ENCODE measurements at regions not wholly inside any gene's neighbourhood (a gene's known extent, or its start where the extent isn't known, plus 50 kb on each side); places are given as distances from the start of the nearest gene placed in this dataset.

- Histone ChIP-seq H3K4me2 (ENCODE audit: low read length) (no peak overlapping the region), H3K9ac (ENCODE audit: low read length) (no peak overlapping the region), H3K4me1 (ENCODE audit: insufficient read depth, low read length) (no peaks in the 10 kb centered on the region), H3K36me3 (ENCODE audit: insufficient read depth, low read length) (no peaks in the 10 kb centered on the region), H3K27ac (ENCODE audit: low read depth, low read length) (no peak overlapping the region), H2AFZ (ENCODE audit: low read depth, low read length) (no peak overlapping the region), H3K9me3 (ENCODE audit: insufficient read depth, low read depth, low read length) (no peaks in the 10 kb centered on the region), H4K20me1 (ENCODE audit: insufficient read depth, low read length) (no peaks in the 10 kb centered on the region), H3K79me2 (ENCODE audit: insufficient read depth, low read length) (no peaks in the 10 kb centered on the region), H3K27me3 (ENCODE audit: insufficient read depth, low read length) (no peaks in the 10 kb centered on the region), H3K4me3 (ENCODE audit: insufficient read depth, low read depth, low read length) (no peak overlapping the region)
- Mint-ChIP-seq H3K36me3 (ENCODE audit: low read depth, unreplicated experiment) (no peaks in the 10 kb centered on the region), H3K4me1 (ENCODE audit: low read depth, unreplicated experiment) (no peaks in the 10 kb centered on the region), H3K9me3 (ENCODE audit: unreplicated experiment) (no peaks in the 10 kb centered on the region), H3K27me3 (ENCODE audit: low read depth, unreplicated experiment) (no peaks in the 10 kb centered on the region), H3K27ac (ENCODE audit: unreplicated experiment) (no peak overlapping the region), H3K4me3 (ENCODE audit: unreplicated experiment) (no peak overlapping the region)
- TF ChIP-seq CTCF (IDR thresholded peaks at IDR 0.05; ENCODE audit: insufficient read depth, low read depth, low read length): no peak
- TF ChIP-seq EZH2 (IDR thresholded peaks at IDR 0.05; ENCODE audit: insufficient read depth, low read length): no peak
- DNase-seq (ENCODE audit: low read depth): no peak
- FAIRE-seq: no peak
Observed at GRCh38 chr2:193876980-193877379, 1682.2 kb upstream of the TMEFF2 start.

- TF ChIP-seq EZH2 (IDR thresholded peaks at IDR 0.05; ENCODE audit: insufficient read depth, low read length): no peak
- TF ChIP-seq CTCF (IDR thresholded peaks at IDR 0.05; ENCODE audit: insufficient read depth, low read depth, low read length): no peak
- Histone ChIP-seq H3K27me3 (ENCODE audit: insufficient read depth, low read length) (no peaks in the 10 kb centered on the region), H3K4me2 (ENCODE audit: low read length) (no peak overlapping the region), H3K79me2 (ENCODE audit: insufficient read depth, low read length) (no peaks in the 10 kb centered on the region), H3K9me3 (ENCODE audit: insufficient read depth, low read depth, low read length) (peaks cover 3% of the 10 kb centered on the region), H2AFZ (ENCODE audit: low read depth, low read length) (no peak overlapping the region), H3K27ac (ENCODE audit: low read depth, low read length) (no peak overlapping the region), H4K20me1 (ENCODE audit: insufficient read depth, low read length) (no peaks in the 10 kb centered on the region), H3K9ac (ENCODE audit: low read length) (no peak overlapping the region), H3K4me1 (ENCODE audit: insufficient read depth, low read length) (no peaks in the 10 kb centered on the region), H3K36me3 (ENCODE audit: insufficient read depth, low read length) (no peaks in the 10 kb centered on the region), H3K4me3 (ENCODE audit: insufficient read depth, low read depth, low read length) (no peak overlapping the region)
- FAIRE-seq (no peak), DNase-seq (ENCODE audit: low read depth) (no peak)
- no peaks in the 10 kb centered on the region for H3K36me3 Mint-ChIP-seq (ENCODE audit: low read depth, unreplicated experiment)
- H3K9me3 Mint-ChIP-seq (ENCODE audit: unreplicated experiment): peaks cover 3% of the 10 kb centered on the region
- no peak overlapping the region for H3K4me3 Mint-ChIP-seq (ENCODE audit: unreplicated experiment)
- H3K27me3 Mint-ChIP-seq (ENCODE audit: low read depth, unreplicated experiment): no peaks in the 10 kb centered on the region
- H3K27ac Mint-ChIP-seq (ENCODE audit: unreplicated experiment): no peak overlapping the region
- H3K4me1 Mint-ChIP-seq (ENCODE audit: low read depth, unreplicated experiment): no peaks in the 10 kb centered on the region
Observed at GRCh38 chr2:193869564-193869963, 1674.8 kb upstream of the TMEFF2 start.

- Mint-ChIP-seq H3K9me3 (ENCODE audit: unreplicated experiment) (peaks cover 3% of the 10 kb centered on the region), H3K4me3 (ENCODE audit: unreplicated experiment) (no peak overlapping the region), H3K36me3 (ENCODE audit: low read depth, unreplicated experiment) (no peaks in the 10 kb centered on the region), H3K27me3 (ENCODE audit: low read depth, unreplicated experiment) (no peaks in the 10 kb centered on the region), H3K27ac (ENCODE audit: unreplicated experiment) (no peak overlapping the region), H3K4me1 (ENCODE audit: low read depth, unreplicated experiment) (no peaks in the 10 kb centered on the region)
- Histone ChIP-seq H3K9me3 (ENCODE audit: insufficient read depth, low read depth, low read length) (peaks cover 3% of the 10 kb centered on the region), H3K36me3 (ENCODE audit: insufficient read depth, low read length) (no peaks in the 10 kb centered on the region), H2AFZ (ENCODE audit: low read depth, low read length) (no peak overlapping the region), H3K4me1 (ENCODE audit: insufficient read depth, low read length) (no peaks in the 10 kb centered on the region), H3K79me2 (ENCODE audit: insufficient read depth, low read length) (no peaks in the 10 kb centered on the region), H4K20me1 (ENCODE audit: insufficient read depth, low read length) (no peaks in the 10 kb centered on the region), H3K9ac (ENCODE audit: low read length) (no peak overlapping the region), H3K4me2 (ENCODE audit: low read length) (no peak overlapping the region), H3K4me3 (ENCODE audit: insufficient read depth, low read depth, low read length) (no peak overlapping the region), H3K27me3 (ENCODE audit: insufficient read depth, low read length) (no peaks in the 10 kb centered on the region), H3K27ac (ENCODE audit: low read depth, low read length) (no peak overlapping the region)
- TF ChIP-seq CTCF (IDR thresholded peaks at IDR 0.05; ENCODE audit: insufficient read depth, low read depth, low read length) (no peak), EZH2 (IDR thresholded peaks at IDR 0.05; ENCODE audit: insufficient read depth, low read length) (no peak)
- FAIRE-seq (no peak), DNase-seq (ENCODE audit: low read depth) (no peak)
Observed at GRCh38 chr2:193868833-193869232, 1674.1 kb upstream of the TMEFF2 start.
